K562 (cell line): ENCODE measurements at regions not wholly inside any gene's neighbourhood (a gene's known extent, or its start where the extent isn't known, plus 50 kb on each side); places are given as distances from the start of the nearest gene placed in this dataset.

ENCODE experiments used
- GATA2 ChIP-seq: sonication (generic); formaldehyde crosslinking; IDR thresholded peaks from 2 replicates; pipeline ENCODE4 v1.4.0; 2020; ENCODE audit warnings: mild to moderate bottlenecking, missing genetic modification reagents
- KHSRP ChIP-seq: fragments of 450-650 bp; IDR thresholded peaks from 2 replicates; pipeline ENCODE4 v1.6.1; 2017
- NEUROD1 ChIP-seq: fragments of 150-350 bp; IDR thresholded peaks from 2 replicates; pipeline ENCODE4 v1.6.1; 2014; ENCODE audit warnings: borderline replicate concordance, low read length, low read depth; ENCODE audit not compliant: partially characterized antibody
- NFE2L1 ChIP-seq: fragments of 450-650 bp; IDR thresholded peaks from 2 replicates; pipeline ENCODE4 v1.6.1; 2016; ENCODE audit warnings: missing genetic modification characterization, low read depth, mild to moderate bottlenecking, missing compliant biosample characterization, moderate library complexity, borderline replicate concordance
- PHB2 ChIP-seq: fragments of 450-650 bp; IDR thresholded peaks from 2 replicates; pipeline ENCODE4 v1.6.1; 2017; ENCODE audit warnings: low read depth
- RREB1 ChIP-seq: fragments of 250-450 bp; sonication (Bioruptor Pico); IDR thresholded peaks from 2 replicates; pipeline ENCODE4 v1.4.0; 2020
- SIX5 ChIP-seq, 2 experiments: IDR thresholded peaks; 2 replicates each; pipeline ENCODE4 v1.6.1; 2011; ENCODE audit warnings: low read length in 2 of 2, borderline replicate concordance in 1 of 2, low read depth in 1 of 2, mild to moderate bottlenecking in 1 of 2, moderate library complexity in 1 of 2; ENCODE audit not compliant: insufficient read depth in 1 of 2
- ZFP1 ChIP-seq: fragments of 450-650 bp; formaldehyde crosslinking; IDR thresholded peaks from 2 replicates; pipeline ENCODE4 v1.4.0; 2020; ENCODE audit warnings: mild to moderate bottlenecking, mixed read lengths
- ZFPM2 ChIP-seq: fragments of 250-450 bp; sonication (Bioruptor Pico); IDR thresholded peaks from 2 replicates; pipeline ENCODE4 v1.5.1; 2022; ENCODE audit warnings: mild to moderate bottlenecking
- ZSCAN29 ChIP-seq: fragments of 450-650 bp; IDR thresholded peaks from 2 replicates; pipeline ENCODE4 v1.6.1; 2017
- TF ChIP-seq, protein P1 (sequence below): fragments of 200-600 bp; sonication (generic); IDR thresholded peaks from one replicate; pipeline ENCODE4 v1.6.1; 2012; ENCODE audit warnings: mild to moderate bottlenecking, low read depth, low read length, inconsistent platforms

DNA sequence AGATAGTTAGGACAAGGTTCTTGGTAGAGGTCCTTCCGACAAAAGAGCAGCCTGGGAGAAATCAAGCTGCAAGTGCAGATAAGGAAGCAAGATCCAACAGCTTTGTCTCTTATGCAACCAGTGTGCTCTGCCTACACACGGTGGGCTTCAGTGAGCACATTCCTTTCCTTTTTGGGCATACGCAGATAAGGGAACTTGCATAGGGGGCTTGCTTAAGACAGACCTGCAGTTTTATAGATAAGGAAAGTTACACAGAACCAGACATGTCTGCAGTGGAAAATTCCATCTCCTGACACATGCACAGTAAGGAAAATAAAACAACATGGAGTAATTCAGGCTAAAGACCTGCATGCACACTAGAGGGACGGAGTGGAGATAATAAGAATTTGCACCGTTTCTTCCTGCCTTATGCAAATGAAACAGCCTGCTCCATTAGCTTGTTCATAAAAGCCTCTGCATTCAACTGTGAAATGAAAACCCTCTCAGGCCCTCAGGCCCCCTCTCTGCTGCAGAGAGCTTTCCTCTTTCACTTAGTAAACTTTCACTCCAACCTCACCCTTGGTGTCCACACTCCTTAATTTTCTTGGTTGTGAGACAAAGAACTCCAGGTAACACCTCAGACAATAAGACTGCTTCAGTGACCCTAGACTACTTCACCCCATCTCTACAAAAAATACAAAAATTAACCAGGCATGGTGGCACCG, 97.5 kb upstream of the MYLIP start (continued):
- TF ChIP-seq, protein P1, sequence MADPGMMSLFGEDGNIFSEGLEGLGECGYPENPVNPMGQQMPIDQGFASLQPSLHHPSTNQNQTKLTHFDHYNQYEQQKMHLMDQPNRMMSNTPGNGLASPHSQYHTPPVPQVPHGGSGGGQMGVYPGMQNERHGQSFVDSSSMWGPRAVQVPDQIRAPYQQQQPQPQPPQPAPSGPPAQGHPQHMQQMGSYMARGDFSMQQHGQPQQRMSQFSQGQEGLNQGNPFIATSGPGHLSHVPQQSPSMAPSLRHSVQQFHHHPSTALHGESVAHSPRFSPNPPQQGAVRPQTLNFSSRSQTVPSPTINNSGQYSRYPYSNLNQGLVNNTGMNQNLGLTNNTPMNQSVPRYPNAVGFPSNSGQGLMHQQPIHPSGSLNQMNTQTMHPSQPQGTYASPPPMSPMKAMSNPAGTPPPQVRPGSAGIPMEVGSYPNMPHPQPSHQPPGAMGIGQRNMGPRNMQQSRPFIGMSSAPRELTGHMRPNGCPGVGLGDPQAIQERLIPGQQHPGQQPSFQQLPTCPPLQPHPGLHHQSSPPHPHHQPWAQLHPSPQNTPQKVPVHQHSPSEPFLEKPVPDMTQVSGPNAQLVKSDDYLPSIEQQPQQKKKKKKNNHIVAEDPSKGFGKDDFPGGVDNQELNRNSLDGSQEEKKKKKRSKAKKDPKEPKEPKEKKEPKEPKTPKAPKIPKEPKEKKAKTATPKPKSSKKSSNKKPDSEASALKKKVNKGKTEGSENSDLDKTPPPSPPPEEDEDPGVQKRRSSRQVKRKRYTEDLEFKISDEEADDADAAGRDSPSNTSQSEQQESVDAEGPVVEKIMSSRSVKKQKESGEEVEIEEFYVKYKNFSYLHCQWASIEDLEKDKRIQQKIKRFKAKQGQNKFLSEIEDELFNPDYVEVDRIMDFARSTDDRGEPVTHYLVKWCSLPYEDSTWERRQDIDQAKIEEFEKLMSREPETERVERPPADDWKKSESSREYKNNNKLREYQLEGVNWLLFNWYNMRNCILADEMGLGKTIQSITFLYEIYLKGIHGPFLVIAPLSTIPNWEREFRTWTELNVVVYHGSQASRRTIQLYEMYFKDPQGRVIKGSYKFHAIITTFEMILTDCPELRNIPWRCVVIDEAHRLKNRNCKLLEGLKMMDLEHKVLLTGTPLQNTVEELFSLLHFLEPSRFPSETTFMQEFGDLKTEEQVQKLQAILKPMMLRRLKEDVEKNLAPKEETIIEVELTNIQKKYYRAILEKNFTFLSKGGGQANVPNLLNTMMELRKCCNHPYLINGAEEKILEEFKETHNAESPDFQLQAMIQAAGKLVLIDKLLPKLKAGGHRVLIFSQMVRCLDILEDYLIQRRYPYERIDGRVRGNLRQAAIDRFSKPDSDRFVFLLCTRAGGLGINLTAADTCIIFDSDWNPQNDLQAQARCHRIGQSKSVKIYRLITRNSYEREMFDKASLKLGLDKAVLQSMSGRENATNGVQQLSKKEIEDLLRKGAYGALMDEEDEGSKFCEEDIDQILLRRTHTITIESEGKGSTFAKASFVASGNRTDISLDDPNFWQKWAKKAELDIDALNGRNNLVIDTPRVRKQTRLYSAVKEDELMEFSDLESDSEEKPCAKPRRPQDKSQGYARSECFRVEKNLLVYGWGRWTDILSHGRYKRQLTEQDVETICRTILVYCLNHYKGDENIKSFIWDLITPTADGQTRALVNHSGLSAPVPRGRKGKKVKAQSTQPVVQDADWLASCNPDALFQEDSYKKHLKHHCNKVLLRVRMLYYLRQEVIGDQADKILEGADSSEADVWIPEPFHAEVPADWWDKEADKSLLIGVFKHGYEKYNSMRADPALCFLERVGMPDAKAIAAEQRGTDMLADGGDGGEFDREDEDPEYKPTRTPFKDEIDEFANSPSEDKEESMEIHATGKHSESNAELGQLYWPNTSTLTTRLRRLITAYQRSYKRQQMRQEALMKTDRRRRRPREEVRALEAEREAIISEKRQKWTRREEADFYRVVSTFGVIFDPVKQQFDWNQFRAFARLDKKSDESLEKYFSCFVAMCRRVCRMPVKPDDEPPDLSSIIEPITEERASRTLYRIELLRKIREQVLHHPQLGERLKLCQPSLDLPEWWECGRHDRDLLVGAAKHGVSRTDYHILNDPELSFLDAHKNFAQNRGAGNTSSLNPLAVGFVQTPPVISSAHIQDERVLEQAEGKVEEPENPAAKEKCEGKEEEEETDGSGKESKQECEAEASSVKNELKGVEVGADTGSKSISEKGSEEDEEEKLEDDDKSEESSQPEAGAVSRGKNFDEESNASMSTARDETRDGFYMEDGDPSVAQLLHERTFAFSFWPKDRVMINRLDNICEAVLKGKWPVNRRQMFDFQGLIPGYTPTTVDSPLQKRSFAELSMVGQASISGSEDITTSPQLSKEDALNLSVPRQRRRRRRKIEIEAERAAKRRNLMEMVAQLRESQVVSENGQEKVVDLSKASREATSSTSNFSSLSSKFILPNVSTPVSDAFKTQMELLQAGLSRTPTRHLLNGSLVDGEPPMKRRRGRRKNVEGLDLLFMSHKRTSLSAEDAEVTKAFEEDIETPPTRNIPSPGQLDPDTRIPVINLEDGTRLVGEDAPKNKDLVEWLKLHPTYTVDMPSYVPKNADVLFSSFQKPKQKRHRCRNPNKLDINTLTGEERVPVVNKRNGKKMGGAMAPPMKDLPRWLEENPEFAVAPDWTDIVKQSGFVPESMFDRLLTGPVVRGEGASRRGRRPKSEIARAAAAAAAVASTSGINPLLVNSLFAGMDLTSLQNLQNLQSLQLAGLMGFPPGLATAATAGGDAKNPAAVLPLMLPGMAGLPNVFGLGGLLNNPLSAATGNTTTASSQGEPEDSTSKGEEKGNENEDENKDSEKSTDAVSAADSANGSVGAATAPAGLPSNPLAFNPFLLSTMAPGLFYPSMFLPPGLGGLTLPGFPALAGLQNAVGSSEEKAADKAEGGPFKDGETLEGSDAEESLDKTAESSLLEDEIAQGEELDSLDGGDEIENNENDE: no peak
- peak; percentile 33; the same call in 1 of the 2 replicates for TF ChIP-seq ZSCAN29
- peak; percentile 64 for TF ChIP-seq NFE2L1 (tag)
- TF ChIP-seq GATA2 (CRISPR knock-in tag): peak; percentile 99
- TF ChIP-seq KHSRP: peak; percentile 92
- TF ChIP-seq SIX5 (IDR thresholded peaks at IDR 0.05; ENCODE audit: borderline replicate concordance in 1 of 2, insufficient read depth in 1 of 2, low read depth in 1 of 2, low read length in 2 of 2): no peak
- TF ChIP-seq NEUROD1: peak; percentile 94
- TF ChIP-seq RREB1 (CRISPR knock-in tag): peak; percentile 72
- peak; percentile 90 for TF ChIP-seq ZFP1
- TF ChIP-seq ZFPM2 (CRISPR knock-in tag): no peak; the same call in 1 of the 2 replicates
- TF ChIP-seq PHB2: peak; percentile 99
